RWPE1 (cell line): ENCODE measurements at regions not wholly inside any gene's neighbourhood (a gene's known extent, or its start where the extent isn't known, plus 50 kb on each side); places are given as distances from the start of the nearest gene placed in this dataset.

ENCODE experiments used
- CTCF ChIA-PET: fragments of 350-600 bp; sonication (Branson Sonifier 250); formaldehyde crosslinking; extraction: SDS; loops from one replicate; lab custom pipeline; 2021; lab: Yijun Ruan, JAX
- POLR2A ChIA-PET: fragments of 400-600 bp; formaldehyde crosslinking; extraction: SDS; loops from one replicate; lab custom pipeline; 2020; ENCODE audit warnings: antibody characterized with exemption; ENCODE audit not compliant: low non-redundant PET; lab: Yijun Ruan, JAX
- DNase-seq: peaks from one replicate; pipeline ENCODE4 v3.0.0; 2012; ENCODE audit warnings: low spot score
- H3K27ac ChIP-seq: fragments of 450-650 bp; 2 replicates; pipeline ENCODE4 v1.5.1; 2017
- CTCF ChIP-seq: fragments of 450-650 bp; conservative IDR thresholded peaks from 2 replicates; pipeline ENCODE4 v1.5.1; 2017; ENCODE audit warnings: low read depth, mild to moderate bottlenecking

- DNase-seq, result no peak
- ChIA-PET CTCF (no interaction called here), POLR2A (no interaction called here)
- no peak overlapping the region for H3K27ac ChIP-seq
- no peak for TF ChIP-seq CTCF
Measured at GRCh38 chrX:88526385-88526784, 220.6 kb upstream of the CPXCR1 start.

DNA sequence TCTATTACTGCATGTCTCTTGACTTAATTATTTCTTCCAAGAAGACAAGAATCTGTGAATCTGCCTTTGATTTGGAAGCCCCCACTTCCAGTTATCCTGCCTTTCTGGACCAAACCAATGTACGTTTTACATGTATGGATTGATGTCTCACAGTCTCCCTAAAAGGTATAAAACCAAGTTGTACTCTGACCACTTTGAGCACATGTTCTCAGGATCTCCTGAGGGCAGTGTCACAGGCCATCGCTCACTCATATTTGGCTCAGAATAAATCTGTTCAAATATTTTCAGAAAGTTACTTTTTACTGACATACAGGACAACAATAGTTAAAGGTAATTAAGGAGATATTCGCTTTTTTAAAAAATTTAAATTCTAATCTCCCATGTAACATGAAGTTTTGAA, 188.6 kb upstream of the CPXCR1 start:
- CTCF ChIA-PET, result no interaction called here
- no peak for TF ChIP-seq CTCF
- H3K27ac ChIP-seq, result no peak overlapping the region
- DNase-seq, result no peak
- POLR2A ChIA-PET, result no interaction called here

- CTCF ChIA-PET, result no interaction called here
- POLR2A ChIA-PET, result no interaction called here
- DNase-seq, result no peak
- no peak overlapping the region for H3K27ac ChIP-seq
- TF ChIP-seq CTCF, result no peak
Measured at GRCh38 chrX:88560673-88561330, 186.2 kb upstream of the CPXCR1 start.

DNA sequence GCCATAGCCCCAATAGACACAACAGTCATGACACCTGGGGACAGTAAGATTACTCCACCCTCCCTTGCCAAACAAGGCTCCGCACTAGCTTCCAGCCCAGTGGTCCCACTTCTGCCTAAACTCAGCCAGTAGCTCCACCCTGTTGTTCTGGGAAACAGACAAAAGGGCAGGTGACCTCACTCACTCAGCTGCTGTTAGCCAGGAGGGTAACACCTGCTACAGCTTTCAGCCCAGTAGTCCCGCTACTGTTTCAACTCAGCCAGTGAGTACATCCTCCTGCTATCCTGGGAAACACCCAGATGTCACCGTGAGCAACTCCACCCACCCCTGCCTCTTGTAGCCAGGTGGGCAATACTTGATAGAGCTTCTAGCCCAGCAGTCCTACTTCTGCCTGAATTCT, 162.7 kb upstream of the CPXCR1 start:
- H3K27ac ChIP-seq, result no peak overlapping the region
- TF ChIP-seq CTCF, result no peak
- ChIA-PET CTCF (interaction anchor here (1.2 kb wide), 1 partner anchor 28 kb away, joined by 5 read pairs; no protein-coding TSS in a partner anchor), POLR2A (no interaction called here)
- no peak for DNase-seq

DNA sequence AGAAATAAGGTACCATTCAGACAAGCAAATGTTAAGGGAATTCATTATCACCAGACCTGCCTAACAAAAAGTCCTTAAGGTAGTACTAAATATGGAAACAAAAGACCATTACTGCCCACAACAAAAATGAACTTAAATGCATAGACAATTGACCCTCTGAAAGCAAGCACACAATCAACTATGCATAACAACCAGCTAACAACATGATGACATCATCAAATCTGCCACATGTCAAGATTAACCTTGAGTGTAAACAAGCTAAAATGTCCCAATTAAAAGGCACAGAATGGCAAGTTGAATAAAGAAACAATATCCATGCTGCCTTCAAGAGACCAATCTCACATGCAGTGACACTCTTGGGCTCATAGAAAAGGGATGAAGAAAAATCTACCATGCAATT, 160.7 kb upstream of the CPXCR1 start:
- ChIA-PET POLR2A (no interaction called here), CTCF (no interaction called here)
- no peak overlapping the region for H3K27ac ChIP-seq
- DNase-seq, result no peak
- TF ChIP-seq CTCF, result no peak

DNA sequence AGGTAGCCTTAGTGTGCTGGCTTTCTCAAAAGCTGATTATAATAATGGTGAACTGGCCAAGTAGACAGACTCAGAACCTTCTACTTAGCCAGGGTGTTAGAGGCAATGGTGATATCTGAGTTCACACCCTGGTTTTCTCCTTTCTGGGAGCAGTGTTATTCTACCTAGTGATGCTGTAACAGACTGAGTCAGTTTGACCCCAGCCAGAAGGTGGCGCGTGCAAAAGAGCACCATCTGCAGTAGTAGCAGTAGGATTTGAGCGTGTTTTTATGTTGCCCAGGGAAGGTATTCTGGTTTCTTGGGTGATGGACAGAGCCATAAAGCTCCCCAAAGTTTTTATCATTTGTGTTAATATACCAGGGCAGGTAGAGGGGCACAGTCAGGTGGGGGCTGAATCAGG, 143.8 kb upstream of the CPXCR1 start:
- ChIA-PET POLR2A (no interaction called here), CTCF (no interaction called here)
- H3K27ac ChIP-seq, result no peak overlapping the region
- no peak for DNase-seq
- TF ChIP-seq CTCF, result no peak
